DND-41 (cell line): ENCODE measurements at regions not wholly inside any gene's neighbourhood (a gene's known extent, or its start where the extent isn't known, plus 50 kb on each side); places are given as distances from the start of the nearest gene placed in this dataset.
A peak's percentile ranks its signal among the peaks of the same experiment; 100 is the strongest.
"Not testable (repeated sequence)": the region's sequence is repeated elsewhere in the genome, so short reads cannot be mapped to it uniquely, and the experiment has no call there.

Experiments used
- ATAC-seq: fragments of 200-7000 bp; cut with Tn5 transposase; 3 replicates; pipeline ENCODE4 v1.9.1; 2021; ENCODE audit warnings: low read depth; ENCODE audit not compliant: insufficient read depth
- DNase-seq: peaks from one replicate; pipeline ENCODE4 v3.0.0-alpha.2; 2020
- H2AFZ ChIP-seq: 2 replicates; pipeline ENCODE4 v1.6.0; 2012; ENCODE audit warnings: low read depth, low read length
- H3K27ac ChIP-seq: 2 replicates; pipeline ENCODE4 v1.5.1; 2012; ENCODE audit warnings: low read length, inconsistent platforms
- H3K27me3 ChIP-seq: fragments of 200-600 bp; sonication (generic); 2 replicates; pipeline ENCODE4 v1.6.0; 2012; ENCODE audit warnings: low read length, mild to moderate bottlenecking, inconsistent platforms; ENCODE audit not compliant: insufficient read depth, poor library complexity
- H3K36me3 ChIP-seq: 2 replicates; pipeline ENCODE4 v1.5.1; 2012; ENCODE audit warnings: low read length, inconsistent platforms; ENCODE audit not compliant: insufficient read depth
- H3K4me1 ChIP-seq: 2 replicates; pipeline ENCODE4 v1.5.1; 2012; ENCODE audit warnings: mild to moderate bottlenecking, low read length; ENCODE audit not compliant: insufficient read depth
- H3K4me2 ChIP-seq: 2 replicates; pipeline ENCODE4 v1.6.0; 2012; ENCODE audit warnings: mild to moderate bottlenecking, moderate library complexity, low read length, inconsistent platforms; ENCODE audit not compliant: insufficient read depth
- H3K4me3 ChIP-seq, 2 experiments: fragments of 200-600 bp in 1 of 2; shearing (Covaris generic) in 1 of 2; 2 replicates each; pipeline ENCODE4 v1.5.1; 2012 to 2016; ENCODE audit warnings: inconsistent platforms in 2 of 2, low read length in 2 of 2, mild to moderate bottlenecking in 2 of 2, low read depth in 1 of 2, moderate library complexity in 1 of 2
- H3K79me2 ChIP-seq: 2 replicates; pipeline ENCODE4 v1.6.0; 2012; ENCODE audit warnings: low read length, inconsistent platforms; ENCODE audit not compliant: insufficient read depth
- H3K9ac ChIP-seq: 2 replicates; pipeline ENCODE4 v1.6.0; 2012; ENCODE audit warnings: low read depth, mild to moderate bottlenecking, inconsistent platforms, low read length, moderate library complexity
- H3K9me3 ChIP-seq: 2 replicates; pipeline ENCODE4 v1.5.1; 2012; ENCODE audit warnings: low read length, moderate library complexity, mild to moderate bottlenecking, inconsistent platforms; ENCODE audit not compliant: insufficient read depth, severe bottlenecking
- H4K20me1 ChIP-seq: 2 replicates; pipeline ENCODE4 v1.6.0; 2012; ENCODE audit warnings: low read length; ENCODE audit not compliant: insufficient read depth
- CTCF ChIP-seq: IDR thresholded peaks from 2 replicates; pipeline ENCODE4 v1.5.1; 2012; ENCODE audit warnings: borderline replicate concordance, low read length, moderate library complexity, mild to moderate bottlenecking; ENCODE audit not compliant: poor library complexity, severe bottlenecking; ENCODE audit errors: extremely low read depth
- EZH2 ChIP-seq: IDR thresholded peaks from 3 replicates; pipeline ENCODE4 v1.6.1; 2012; ENCODE audit warnings: borderline replicate concordance, low read depth, mild to moderate bottlenecking, moderate library complexity, low read length, inconsistent platforms; ENCODE audit not compliant: severe bottlenecking

DNA sequence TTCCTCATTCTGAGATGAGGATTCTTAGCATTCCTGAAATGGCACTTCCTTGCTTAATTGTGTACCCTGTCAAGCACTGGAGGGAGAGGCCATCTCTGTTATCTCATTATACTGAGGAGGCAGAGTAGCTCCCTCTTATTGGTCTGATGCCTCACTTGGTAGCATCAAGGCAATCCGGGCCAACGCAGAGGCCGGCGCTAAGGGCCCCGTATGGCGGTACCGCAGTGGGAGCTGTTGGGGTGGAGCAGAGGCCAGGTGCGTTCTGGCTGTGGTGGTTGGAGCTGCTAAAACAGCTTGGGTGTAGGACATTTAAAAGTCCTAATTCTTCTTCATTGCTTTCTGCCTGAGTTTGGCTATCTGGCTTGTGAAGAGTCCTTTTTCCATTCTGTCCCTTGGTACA, 333.7 kb upstream of the NPAP1 start:
- DNase-seq, H3K9me3 ChIP-seq, H3K4me2 ChIP-seq, ATAC-seq, H3K79me2 ChIP-seq, H3K4me1 ChIP-seq, H4K20me1 ChIP-seq, H2AFZ ChIP-seq, H3K36me3 ChIP-seq, H3K27ac ChIP-seq, H3K4me3 ChIP-seq, H3K9ac ChIP-seq, H3K27me3 ChIP-seq: not testable (repeated sequence)

- not testable (repeated sequence) for H3K27me3 ChIP-seq, H3K79me2 ChIP-seq, ATAC-seq, H3K4me2 ChIP-seq, H3K9me3 ChIP-seq, DNase-seq, H3K36me3 ChIP-seq, H3K27ac ChIP-seq, H3K4me3 ChIP-seq, H4K20me1 ChIP-seq, H3K9ac ChIP-seq, H3K4me1 ChIP-seq, H2AFZ ChIP-seq
Observed at GRCh38 chr15:24352777-24353176, 322.8 kb upstream of the NPAP1 start.

GRCh38 chr15:24381103-24381502, 294.5 kb upstream of the NPAP1 start:
- H3K36me3 ChIP-seq, H4K20me1 ChIP-seq, H3K4me1 ChIP-seq, ATAC-seq, H3K4me3 ChIP-seq, H3K9me3 ChIP-seq, H3K27ac ChIP-seq, H3K4me2 ChIP-seq, H2AFZ ChIP-seq, DNase-seq, H3K27me3 ChIP-seq, H3K79me2 ChIP-seq, H3K9ac ChIP-seq: not testable (repeated sequence)

DNA sequence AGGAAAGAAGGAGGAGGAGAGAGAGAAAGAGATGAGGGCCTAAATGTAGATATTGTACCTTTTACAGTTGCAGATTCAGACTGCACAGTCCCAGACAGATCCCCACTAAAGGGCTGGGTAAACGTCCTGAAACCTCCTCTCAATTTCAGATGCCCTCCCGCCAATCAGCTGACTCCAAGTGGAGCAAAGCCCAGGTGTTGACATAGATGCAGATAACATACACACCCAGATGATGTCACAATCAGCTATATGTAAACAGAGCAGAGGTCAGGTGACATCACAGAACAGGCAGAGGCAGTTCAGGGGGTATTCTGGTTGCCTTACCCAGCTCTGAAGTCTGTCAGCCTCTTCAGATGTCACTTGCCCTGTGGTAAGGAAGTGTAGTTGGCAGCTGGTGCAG, 290.3 kb upstream of the NPAP1 start:
- H3K27me3 ChIP-seq, H3K9ac ChIP-seq, DNase-seq, H3K36me3 ChIP-seq, H2AFZ ChIP-seq, ATAC-seq, H3K79me2 ChIP-seq, H3K9me3 ChIP-seq, H3K27ac ChIP-seq, H3K4me1 ChIP-seq, H3K4me2 ChIP-seq, H3K4me3 ChIP-seq, H4K20me1 ChIP-seq: not testable (repeated sequence)

GRCh38 chr15:24394303-24394702, 281.3 kb upstream of the NPAP1 start:
- DNase-seq (peak; percentile 40), ATAC-seq (peak; percentile 90)
- Histone ChIP-seq H3K4me3 (no peak overlapping the region), H3K79me2 (no peaks in the 10 kb centered on the region), H3K4me2 (no peak overlapping the region), H3K4me1 (peaks cover 9% of the 10 kb centered on the region), H3K9me3 (no peaks in the 10 kb centered on the region), H4K20me1 (no peaks in the 10 kb centered on the region), H3K9ac (no peak overlapping the region), H3K27me3 (no peaks in the 10 kb centered on the region), H2AFZ (no peak overlapping the region), H3K36me3 (no peaks in the 10 kb centered on the region), H3K27ac (no peak overlapping the region)
- TF ChIP-seq EZH2 = no peak
- no peak for TF ChIP-seq CTCF

GRCh38 chr15:24412649-24413048, 262.9 kb upstream of the NPAP1 start:
- H3K27ac ChIP-seq, ATAC-seq, H3K36me3 ChIP-seq, H3K9ac ChIP-seq, DNase-seq, H3K9me3 ChIP-seq, H3K4me2 ChIP-seq, H3K27me3 ChIP-seq, H2AFZ ChIP-seq, H3K79me2 ChIP-seq, H3K4me3 ChIP-seq, H4K20me1 ChIP-seq, H3K4me1 ChIP-seq: not testable (repeated sequence)

DNA sequence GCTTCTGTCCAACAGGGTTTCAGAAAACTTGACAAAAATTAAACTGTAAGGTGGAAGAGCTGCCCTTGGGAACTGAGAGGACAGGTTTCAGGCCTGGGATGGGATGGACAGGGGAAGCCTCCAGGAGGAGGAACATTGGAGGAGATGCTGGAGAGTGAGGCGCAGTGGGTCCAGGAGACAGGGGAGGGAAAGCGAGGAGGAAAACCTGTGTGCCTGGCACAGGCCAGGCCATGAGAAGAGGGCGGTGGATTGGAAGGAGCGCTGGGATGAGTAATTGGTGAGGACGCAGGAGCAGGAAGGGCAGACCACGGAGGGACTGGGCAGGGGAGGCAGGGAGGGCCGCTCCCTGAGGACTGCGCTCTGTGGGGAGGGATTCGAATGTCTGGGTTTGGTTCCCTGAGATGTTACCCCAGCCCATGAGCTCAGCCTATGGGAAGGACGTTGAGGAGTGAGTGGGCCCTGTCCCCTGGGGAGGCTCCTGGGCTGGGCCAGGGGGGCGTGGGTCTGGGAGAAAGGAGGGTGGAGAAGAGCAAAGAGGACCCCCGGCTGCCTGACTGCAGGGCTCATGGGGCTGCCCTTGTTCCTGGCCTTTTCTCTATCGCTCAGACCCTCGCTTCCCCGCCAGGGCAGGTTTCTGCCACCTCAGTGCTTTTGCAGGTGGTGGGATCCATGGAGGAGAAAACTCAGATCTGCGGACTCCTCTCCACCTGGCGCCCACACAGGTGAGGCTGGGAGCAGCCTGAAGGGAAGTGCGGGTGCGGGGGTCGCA, 249.1 kb upstream of the NPAP1 start:
- not testable (repeated sequence) for H3K79me2 ChIP-seq, H3K36me3 ChIP-seq, H3K9me3 ChIP-seq, H3K4me2 ChIP-seq, H3K9ac ChIP-seq, ATAC-seq, H2AFZ ChIP-seq, H3K27me3 ChIP-seq, H3K27ac ChIP-seq, DNase-seq, H3K4me1 ChIP-seq, H3K4me3 ChIP-seq, H4K20me1 ChIP-seq
